SJCRH30 (cell line): ENCODE measurements at regions not wholly inside any gene's neighbourhood (a gene's known extent, or its start where the extent isn't known, plus 50 kb on each side); places are given as distances from the start of the nearest gene placed in this dataset.
A peak's percentile ranks its signal among the peaks of the same experiment; 100 is the strongest.

Source experiments
- DNase-seq, 2 experiments: peaks; one replicate each; pipeline ENCODE4 v3.0.0-alpha.2; 2015 to 2020
- H3K27ac ChIP-seq: fragments of 250-450 bp; sonication (Bioruptor Pico); 2 replicates; pipeline ENCODE4 v1.5.1; 2020; ENCODE audit warnings: mild to moderate bottlenecking, moderate library complexity
- H3K27me3 ChIP-seq: fragments of 250-450 bp; sonication (Bioruptor Pico); 2 replicates; pipeline ENCODE4 v1.5.1; 2020; ENCODE audit warnings: mild to moderate bottlenecking, moderate library complexity
- H3K36me3 ChIP-seq: fragments of 250-450 bp; sonication (Bioruptor Pico); 2 replicates; pipeline ENCODE4 v1.5.1; 2020; ENCODE audit warnings: mild to moderate bottlenecking, moderate library complexity
- H3K4me1 ChIP-seq: fragments of 250-450 bp; sonication (Bioruptor Pico); 2 replicates; pipeline ENCODE4 v1.5.1; 2020; ENCODE audit warnings: mild to moderate bottlenecking, moderate library complexity
- H3K4me3 ChIP-seq: fragments of 250-450 bp; sonication (Bioruptor Pico); 2 replicates; pipeline ENCODE4 v1.5.1; 2020; ENCODE audit warnings: mild to moderate bottlenecking, moderate library complexity
- H3K9me3 ChIP-seq: fragments of 250-450 bp; sonication (Bioruptor Pico); replicated peaks from 2 replicates; pipeline ENCODE4 v1.5.1; 2020; ENCODE audit warnings: mild to moderate bottlenecking, moderate library complexity

DNA sequence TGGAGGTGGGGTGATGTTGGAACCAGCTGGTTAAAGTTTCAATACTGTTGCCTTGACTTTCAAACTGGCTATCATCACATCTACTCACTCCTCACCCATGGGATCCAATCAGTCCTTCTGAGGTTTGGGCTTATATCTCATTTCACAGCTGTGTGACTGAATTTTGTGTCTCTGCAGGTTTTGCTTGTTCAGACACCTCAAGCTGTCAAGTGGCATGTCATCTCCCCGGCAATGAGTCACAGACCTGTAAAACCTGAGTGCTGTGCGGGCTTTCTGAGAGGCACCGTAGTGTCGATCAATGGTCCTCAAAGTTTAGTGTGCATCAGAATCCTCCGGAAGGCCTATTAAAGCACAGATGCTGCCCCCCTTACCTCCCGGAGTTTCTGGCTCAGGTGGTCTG is 86.4 kb upstream of the RORA start:
- DNase-seq: no peak
- no peaks in the 10 kb centered on the region for H3K36me3 ChIP-seq
- no peaks in the 10 kb centered on the region; the same call in 1 of the 2 replicates for H3K9me3 ChIP-seq
- no peaks in the 10 kb centered on the region for H3K27me3 ChIP-seq
- no peaks in the 10 kb centered on the region for H3K4me1 ChIP-seq
- H3K4me3 ChIP-seq: no peak overlapping the region
- no peak overlapping the region for H3K27ac ChIP-seq

DNA sequence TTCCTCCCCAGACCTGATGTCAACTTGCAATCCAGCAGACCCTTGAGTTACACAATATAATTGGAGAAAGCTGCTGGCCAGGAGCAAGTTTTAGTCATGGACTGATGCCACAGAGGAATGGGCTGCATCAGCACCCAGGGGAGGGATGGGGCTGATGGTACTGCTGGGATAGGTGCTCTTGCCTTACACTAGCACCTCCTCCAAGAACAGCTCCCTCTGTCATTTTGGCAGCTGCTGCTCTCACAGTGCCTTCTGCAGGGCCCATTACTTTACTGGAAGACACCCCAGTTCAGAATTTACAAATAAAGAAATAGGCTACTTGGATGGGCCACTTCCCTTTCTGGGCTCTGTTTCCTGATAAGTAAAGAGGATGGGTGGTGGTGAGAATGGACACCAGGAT is 85.3 kb upstream of the RORA start:
- Histone ChIP-seq H3K4me1 (peaks cover 4% of the 10 kb centered on the region; the same call in 1 of the 2 replicates), H3K4me3 (no peak overlapping the region), H3K27me3 (no peaks in the 10 kb centered on the region), H3K27ac (no peak overlapping the region), H3K9me3 (no peaks in the 10 kb centered on the region), H3K36me3 (no peaks in the 10 kb centered on the region)
- DNase-seq: no peak

DNA sequence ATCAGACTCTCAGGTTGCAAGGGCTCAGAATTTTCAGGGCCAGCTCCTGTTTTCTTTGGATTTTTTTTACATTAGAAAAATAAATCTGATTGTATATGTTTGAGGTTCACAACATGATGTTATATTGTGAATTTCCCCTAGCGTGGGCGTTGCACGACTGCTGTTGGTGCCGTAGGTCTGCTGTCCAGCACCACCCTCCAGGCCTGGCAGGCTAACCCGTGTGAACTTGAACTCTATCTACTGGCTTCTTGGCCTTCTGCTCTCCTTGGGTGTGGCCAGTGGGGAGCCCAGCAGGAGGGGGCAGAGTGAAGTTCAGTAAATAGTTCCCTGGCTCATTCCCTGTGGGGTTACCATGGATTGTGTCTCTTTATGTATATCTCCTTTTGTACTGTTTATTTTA is 80.5 kb upstream of the RORA start:
- Histone ChIP-seq H3K27ac (peak overlapping the region; percentile 46; the same call in 1 of the 2 replicates), H3K9me3 (no peaks in the 10 kb centered on the region), H3K4me1 (peaks cover 4% of the 10 kb centered on the region; the same call in 1 of the 2 replicates), H3K4me3 (no peak overlapping the region), H3K36me3 (no peaks in the 10 kb centered on the region), H3K27me3 (no peaks in the 10 kb centered on the region)
- peak; percentile 14 to 24 for DNase-seq

DNA sequence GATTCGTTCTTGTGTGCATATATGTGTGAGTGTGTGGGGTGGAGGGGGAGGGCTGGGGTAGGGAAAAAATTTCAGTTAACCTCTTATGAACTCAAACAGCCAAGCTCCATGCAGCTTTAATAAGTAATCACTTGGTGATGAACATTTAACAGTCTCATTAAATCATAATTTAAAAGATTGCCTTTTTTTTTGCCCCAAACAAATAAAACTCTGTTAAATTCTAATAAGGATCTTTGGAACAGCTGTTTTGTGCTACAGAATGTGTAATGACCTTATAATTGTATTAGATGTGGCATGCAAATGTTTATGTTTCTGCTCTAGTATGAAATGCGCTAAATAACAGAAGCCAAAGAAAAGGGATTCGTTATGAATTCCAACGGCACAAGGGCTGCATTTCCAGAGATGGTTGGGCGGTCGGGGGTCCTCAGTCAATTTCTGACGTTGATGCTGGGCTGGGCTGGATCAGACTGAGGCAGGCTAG is 80.0 kb upstream of the RORA start:
- Histone ChIP-seq H3K36me3 (no peaks in the 10 kb centered on the region), H3K4me3 (no peak overlapping the region), H3K9me3 (no peaks in the 10 kb centered on the region), H3K27me3 (no peaks in the 10 kb centered on the region), H3K27ac (peak overlapping the region; percentile 46; the same call in 1 of the 2 replicates), H3K4me1 (peaks cover 4% of the 10 kb centered on the region; the same call in 1 of the 2 replicates)
- peak; percentile 61 to 67 for DNase-seq

DNA sequence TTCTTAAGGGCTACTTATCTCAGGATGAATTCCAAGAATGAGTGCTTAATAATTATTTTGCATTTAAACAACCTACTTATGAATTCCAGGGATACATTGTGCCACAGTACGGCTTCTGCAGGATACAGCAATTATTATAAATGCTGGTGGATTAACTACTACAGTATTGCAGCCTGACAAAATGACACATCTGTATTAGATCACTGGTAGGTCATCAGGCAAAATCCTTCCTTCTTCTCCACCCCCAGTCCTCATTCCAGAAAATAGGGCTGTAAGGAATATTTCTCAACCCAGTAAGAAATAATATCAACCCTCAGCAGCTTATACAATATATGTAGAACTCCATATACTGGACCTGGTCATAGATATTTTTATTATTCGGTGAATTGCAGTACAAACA is 79.3 kb upstream of the RORA start:
- H3K9me3 ChIP-seq: no peaks in the 10 kb centered on the region
- peak overlapping the region; percentile 46; the same call in 1 of the 2 replicates for H3K27ac ChIP-seq
- no peak for DNase-seq
- H3K27me3 ChIP-seq: no peaks in the 10 kb centered on the region
- H3K4me1 ChIP-seq: peaks cover 4% of the 10 kb centered on the region; the same call in 1 of the 2 replicates
- H3K4me3 ChIP-seq: no peak overlapping the region
- H3K36me3 ChIP-seq: no peaks in the 10 kb centered on the region

DNA sequence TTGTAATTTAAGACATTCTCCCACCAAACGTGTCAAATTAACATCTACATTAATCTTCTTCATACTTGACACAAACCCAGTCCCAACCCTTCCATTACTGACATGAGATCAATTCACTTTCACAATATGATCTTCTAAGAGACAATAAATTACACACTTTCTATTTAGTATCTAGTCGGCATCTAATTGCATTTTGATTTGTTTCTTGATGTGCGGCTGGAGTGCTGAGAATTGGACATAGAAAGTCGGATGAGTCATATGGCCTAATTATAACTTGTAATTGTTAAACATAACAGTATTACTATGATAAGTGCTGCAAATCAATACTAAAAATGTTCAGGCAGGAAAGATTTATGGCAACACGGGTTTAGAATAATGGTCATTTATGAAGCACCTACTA is 78.4 kb upstream of the RORA start:
- no peak for DNase-seq
- Histone ChIP-seq H3K36me3 (no peaks in the 10 kb centered on the region), H3K4me3 (no peak overlapping the region), H3K27ac (no peak overlapping the region), H3K9me3 (no peaks in the 10 kb centered on the region), H3K4me1 (peaks cover 4% of the 10 kb centered on the region; the same call in 1 of the 2 replicates), H3K27me3 (no peaks in the 10 kb centered on the region)

DNA sequence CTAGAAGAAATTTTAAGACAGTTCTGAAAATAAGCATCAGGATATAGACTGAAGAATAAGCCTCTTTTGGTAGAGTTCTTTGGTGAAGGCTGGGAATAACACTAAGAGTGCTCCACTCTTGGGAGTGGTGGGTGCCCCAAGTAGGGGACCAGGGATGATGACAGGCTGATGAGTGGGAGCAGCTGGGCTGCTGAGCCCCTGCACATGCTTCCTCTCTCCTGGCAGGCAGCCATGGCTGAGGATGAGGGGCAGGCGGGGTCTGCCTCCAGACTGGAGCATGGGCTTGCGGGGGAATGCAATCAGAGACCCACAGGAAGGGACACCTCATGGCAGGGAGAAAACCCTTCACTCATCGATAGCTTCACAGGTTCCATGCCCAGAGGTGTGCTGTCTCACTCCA is 72.6 kb upstream of the RORA start:
- no peak overlapping the region for H3K4me3 ChIP-seq

DNA sequence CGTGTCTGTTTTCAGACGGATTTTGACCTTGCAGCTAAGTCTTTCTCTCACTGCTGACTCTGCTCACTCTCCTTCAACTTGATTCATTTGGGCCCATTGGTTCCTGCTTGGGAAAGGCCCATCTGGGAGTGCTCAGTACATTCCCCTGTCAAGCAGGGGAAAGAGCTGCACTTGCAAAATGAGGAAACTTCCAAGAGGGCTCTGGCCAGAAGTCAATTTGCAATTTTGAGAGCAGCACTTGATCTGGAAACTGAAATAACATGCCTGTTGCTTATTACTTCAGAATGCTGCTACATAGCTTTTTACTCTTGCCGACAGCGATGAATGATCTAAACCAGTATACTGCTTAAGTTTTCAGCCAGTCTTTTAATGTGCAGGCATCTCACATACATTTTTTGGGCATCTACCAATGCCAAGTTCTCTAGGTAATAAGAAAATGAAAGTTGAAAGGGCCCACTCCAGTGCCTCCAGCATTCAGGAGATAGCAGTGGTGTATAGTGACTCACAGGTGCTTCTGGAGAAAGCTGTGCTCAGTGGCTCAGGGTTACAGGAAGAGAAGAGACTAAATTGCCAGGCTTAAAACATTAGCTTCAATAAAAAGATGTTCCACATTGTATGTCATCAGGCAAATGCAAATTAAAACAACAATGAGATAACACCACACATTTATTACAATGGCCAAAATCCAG is 70.1 kb upstream of the RORA start:
- Histone ChIP-seq H3K9me3 (no peaks in the 10 kb centered on the region), H3K27me3 (no peaks in the 10 kb centered on the region)
- DNase-seq: no peak

More for the DNA sequence above, 72.6 kb upstream of the RORA start:
- peak; percentile 95 for DNase-seq
- Histone ChIP-seq H3K27ac (peak overlapping the region; percentile 36; the same call in 1 of the 2 replicates), H3K27me3 (no peaks in the 10 kb centered on the region), H3K4me1 (peaks cover 10% of the 10 kb centered on the region), H3K36me3 (no peaks in the 10 kb centered on the region), H3K9me3 (no peaks in the 10 kb centered on the region)

DNA sequence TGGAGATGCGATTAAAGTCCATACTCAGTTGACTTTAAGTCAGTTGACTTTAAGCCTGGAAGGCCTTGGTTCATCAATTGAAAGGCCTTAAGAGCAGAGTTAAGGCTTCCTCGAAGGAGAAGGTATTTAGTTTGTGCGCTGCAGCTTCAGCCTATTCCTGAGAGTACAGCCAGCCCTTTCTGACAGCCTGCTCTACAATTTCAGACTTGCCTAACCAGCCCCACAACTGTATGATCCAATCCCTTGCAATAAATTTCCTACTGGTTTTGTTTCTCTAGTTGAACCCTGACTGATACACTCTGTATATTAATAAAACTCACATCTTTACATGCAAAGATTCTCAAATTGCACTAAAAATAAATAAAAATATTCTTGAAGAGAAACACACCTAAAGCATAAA is 66.1 kb upstream of the RORA start:
- DNase-seq: no peak
- H3K4me3 ChIP-seq: no peak overlapping the region
- H3K27ac ChIP-seq: no peak overlapping the region
- no peaks in the 10 kb centered on the region for H3K36me3 ChIP-seq
- no peaks in the 10 kb centered on the region for H3K4me1 ChIP-seq
- no peaks in the 10 kb centered on the region for H3K27me3 ChIP-seq
- no peaks in the 10 kb centered on the region for H3K9me3 ChIP-seq

More for the DNA sequence above, 70.1 kb upstream of the RORA start:
- H3K27ac ChIP-seq: no peak overlapping the region
- H3K4me3 ChIP-seq: no peak overlapping the region
- peaks cover 10% of the 10 kb centered on the region for H3K4me1 ChIP-seq
- no peaks in the 10 kb centered on the region for H3K36me3 ChIP-seq

DNA sequence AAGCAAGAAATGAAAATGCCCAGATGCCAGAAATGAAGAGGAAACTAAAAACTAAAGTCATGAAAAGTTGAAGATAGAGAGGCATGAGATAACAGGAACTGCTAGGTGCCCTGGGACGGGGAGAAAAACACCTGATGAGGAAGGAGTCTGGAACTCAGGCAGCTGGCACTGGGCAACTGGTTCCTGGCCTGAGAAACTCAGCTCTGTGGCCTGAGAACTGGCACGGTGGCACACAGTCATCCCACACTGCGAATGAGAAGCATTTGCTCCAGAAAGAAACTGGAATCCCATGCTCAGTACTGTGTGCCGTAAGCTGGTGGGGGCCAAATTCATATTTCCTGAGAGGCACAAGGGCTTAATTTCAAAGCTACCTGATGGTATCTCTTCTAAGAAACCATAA is 53.6 kb upstream of the RORA start:
- Histone ChIP-seq H3K9me3 (no peaks in the 10 kb centered on the region), H3K4me3 (no peak overlapping the region), H3K4me1 (no peaks in the 10 kb centered on the region), H3K27ac (no peak overlapping the region), H3K27me3 (no peaks in the 10 kb centered on the region), H3K36me3 (no peaks in the 10 kb centered on the region)
- DNase-seq: no peak

DNA sequence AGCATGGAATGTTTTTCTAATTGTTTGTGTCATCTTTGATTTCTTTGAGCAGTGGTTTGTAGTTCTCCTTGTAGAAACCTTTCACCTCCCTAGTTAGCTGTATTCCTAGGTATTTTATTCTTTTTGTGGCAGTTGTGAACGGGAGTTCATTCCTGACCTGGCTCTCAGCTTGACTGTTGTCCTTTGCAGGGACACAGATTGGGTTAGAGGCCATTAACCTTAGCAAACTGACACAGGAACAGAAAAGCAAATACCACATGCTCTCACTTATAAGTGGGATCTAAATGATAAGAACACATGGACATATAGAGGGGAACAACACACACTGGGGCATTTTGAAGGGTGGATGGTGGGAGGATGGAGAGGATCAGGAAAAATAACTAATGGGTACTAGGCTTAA is 52.2 kb upstream of the RORA start:
- Histone ChIP-seq H3K36me3 (no peaks in the 10 kb centered on the region), H3K9me3 (no peaks in the 10 kb centered on the region), H3K27ac (no peak overlapping the region), H3K4me1 (peaks cover 2% of the 10 kb centered on the region; the same call in 1 of the 2 replicates), H3K4me3 (no peak overlapping the region), H3K27me3 (no peaks in the 10 kb centered on the region)
- DNase-seq: no peak
